T-helper 2 cell (primary cell): ENCODE measurements at regions not wholly inside any gene's neighbourhood (a gene's known extent, or its start where the extent isn't known, plus 50 kb on each side); places are given as distances from the start of the nearest gene placed in this dataset.

Experiments used
- DNase-seq, 5 experiments: peaks; one replicate each; pipeline versions ENCODE4 v3.0.0 to v3.0.0-alpha.2; 2012 to 2022

- no peak for DNase-seq
Measured at GRCh38 chr10:90621577-90621976, 236.3 kb downstream of the HTR7 start.

GRCh38 chr10:90635111-90635765, 222.6 kb downstream of the HTR7 start:
- no peak for DNase-seq

DNA sequence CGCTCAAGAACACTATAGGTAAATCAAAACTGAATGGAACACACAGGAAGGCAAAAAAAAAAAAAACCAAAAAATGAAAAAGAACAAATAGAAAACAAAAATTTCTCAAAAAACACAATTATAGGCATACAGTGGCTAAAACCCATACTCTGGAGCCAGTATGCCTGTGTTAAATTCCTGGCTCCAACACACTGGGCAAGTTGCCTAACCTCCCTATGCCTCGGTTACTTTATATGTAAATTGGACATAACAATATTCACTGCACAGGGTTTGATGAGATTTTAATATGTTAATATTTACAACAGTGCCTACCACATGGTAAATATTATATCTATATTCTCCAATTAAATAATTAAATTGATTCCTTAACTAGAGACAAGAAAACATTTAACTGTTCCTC, 217.1 kb downstream of the HTR7 start:
- no peak for DNase-seq

DNA sequence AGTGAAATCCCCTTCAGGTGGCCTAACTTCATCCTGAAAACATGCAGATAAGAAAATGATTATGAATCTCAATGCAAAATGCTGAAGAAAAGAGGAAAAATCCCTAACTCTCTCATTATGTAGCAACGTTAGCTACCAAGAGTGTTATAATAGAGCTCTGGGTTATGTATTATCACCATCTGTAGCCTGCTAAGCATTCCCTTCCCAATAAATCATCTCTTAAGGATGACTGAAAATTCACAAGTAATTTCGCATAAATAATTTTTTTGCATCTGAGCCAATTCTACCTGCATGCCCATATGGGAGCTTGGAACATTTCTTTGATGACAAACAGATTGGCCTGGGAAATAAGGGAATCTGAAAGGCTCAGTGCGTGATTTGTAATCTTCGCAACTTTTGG, 216.1 kb downstream of the HTR7 start:
- no peak for DNase-seq

- DNase-seq, result no peak
Measured at GRCh38 chr10:90642136-90642535, 215.7 kb downstream of the HTR7 start.

DNA sequence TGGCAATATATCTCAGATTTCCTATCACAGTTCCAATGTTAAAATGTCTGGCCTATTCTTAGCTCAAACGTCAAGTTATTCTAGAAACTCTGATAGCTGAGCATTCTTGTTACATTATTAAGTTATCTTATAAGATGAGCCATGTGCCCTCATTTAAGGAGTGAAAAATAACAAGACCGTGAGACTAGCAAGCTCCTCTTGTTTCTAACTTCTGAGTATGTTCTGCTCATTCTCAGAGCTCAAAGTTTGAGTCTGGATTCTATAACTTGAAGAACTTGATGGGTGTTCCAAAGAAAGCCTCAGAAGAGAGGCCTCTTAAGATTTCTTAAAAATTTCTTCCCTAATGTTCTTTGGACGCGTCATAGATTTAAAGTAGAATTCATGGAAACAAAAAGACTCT, 215.2 kb downstream of the HTR7 start:
- DNase-seq, result no peak

DNA sequence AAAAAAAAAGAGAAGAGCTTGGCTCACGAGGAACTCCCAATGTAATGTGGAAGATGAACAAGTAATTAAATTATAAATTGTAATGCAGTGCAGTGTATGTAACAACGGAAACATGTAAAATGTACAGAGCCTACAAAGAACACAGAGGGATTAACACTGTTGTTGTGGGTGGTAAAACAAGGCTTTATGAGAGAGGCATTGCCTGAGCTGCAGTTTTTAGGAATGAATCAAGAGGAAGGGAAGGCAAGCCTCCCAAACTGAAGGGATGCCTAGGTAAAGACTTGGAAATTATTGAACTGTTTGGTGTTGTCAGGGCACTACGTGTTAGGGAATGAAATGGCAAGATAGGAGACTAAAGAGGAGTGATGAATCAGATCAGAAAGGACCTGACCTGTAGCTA, 213.7 kb downstream of the HTR7 start:
- no peak for DNase-seq

GRCh38 chr10:90650858-90651257, 207.0 kb downstream of the HTR7 start:
- DNase-seq, result no peak

DNA sequence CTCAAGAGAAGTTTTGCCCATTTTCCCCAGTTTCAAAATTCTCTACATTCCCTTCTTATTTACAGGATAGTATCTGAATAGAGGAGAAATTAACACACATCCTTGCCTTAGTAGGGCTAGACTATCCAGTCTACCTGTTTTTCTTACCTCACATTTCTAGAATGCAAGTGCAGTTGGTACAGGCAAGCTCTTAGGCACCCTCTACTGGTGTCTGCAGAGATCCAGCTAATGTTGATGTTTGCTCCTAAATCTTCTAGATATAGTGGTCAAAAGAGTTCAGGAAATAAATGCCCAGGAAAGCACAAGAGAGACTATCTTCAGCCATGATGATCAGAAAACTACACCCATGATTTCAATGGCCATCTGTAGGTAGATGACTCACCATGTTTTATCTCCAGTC, 205.3 kb downstream of the HTR7 start:
- no peak for DNase-seq

DNA sequence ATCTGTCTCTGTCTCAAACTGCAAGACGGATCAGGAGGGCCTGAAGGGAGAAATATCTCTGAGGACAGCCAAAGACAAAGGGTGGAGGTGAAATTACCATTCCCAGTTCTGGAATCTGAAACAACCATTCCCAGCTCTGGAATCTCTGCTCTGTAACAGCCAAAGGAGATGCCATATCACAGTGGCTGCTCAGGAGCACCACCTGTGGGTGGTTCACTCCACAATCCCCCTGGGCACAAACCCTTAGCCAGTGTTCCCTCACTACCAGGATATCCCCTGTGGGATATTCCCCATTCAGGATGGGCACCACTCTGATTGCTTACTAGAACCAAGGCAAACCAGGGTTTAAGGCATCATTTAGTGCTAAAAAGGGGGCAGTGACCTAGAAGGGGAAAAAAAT, 199.0 kb downstream of the HTR7 start:
- no peak for DNase-seq

- DNase-seq, result no peak
Measured at GRCh38 chr10:90665905-90666662, 191.8 kb downstream of the HTR7 start.

- no peak for DNase-seq
Measured at GRCh38 chr10:90674461-90674860, 183.4 kb downstream of the HTR7 start.

GRCh38 chr10:90674928-90675327, 182.9 kb downstream of the HTR7 start:
- DNase-seq, result no peak

GRCh38 chr10:90675621-90676020, 182.2 kb downstream of the HTR7 start:
- DNase-seq, result no peak
